Islet of Langerhans (tissue), 1 donor: ENCODE measurements at regions not wholly inside any gene's neighbourhood (a gene's known extent, or its start where the extent isn't known, plus 50 kb on each side); places are given as distances from the start of the nearest gene placed in this dataset.

Experiments used
- FAIRE-seq: peaks from one replicate; lab custom pipeline; 2011; peaks lifted over from hg19 to GRCh38; lab: Jason Lieb, UNC

- no peak for FAIRE-seq
Observed at GRCh38 chr6:23173234-23173633, 603.9 kb downstream of the HDGFL1 start.

- no peak for FAIRE-seq
Observed at GRCh38 chr6:23174781-23175361, 605.5 kb downstream of the HDGFL1 start.

DNA sequence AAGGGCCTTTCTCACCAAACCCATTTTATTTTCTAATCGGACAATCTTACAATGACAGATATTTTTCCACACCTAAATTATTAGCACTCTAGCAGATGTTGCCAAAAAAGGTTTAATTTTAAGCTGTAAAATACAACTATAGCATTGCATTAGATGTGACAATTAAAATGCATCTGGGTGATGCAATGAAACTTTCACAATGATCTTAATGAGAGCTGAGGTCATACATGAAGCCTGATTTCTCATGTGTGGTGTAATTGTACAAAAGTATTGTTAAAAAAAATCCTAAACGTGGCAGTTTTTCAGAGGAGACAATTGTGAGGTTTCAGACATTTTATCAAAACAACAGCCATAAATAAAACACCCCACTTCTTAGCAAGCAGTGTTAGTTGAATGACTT is 606.0 kb downstream of the HDGFL1 start:
- no peak for FAIRE-seq

- FAIRE-seq = no peak
Observed at GRCh38 chr6:23176471-23176870, 607.1 kb downstream of the HDGFL1 start.

DNA sequence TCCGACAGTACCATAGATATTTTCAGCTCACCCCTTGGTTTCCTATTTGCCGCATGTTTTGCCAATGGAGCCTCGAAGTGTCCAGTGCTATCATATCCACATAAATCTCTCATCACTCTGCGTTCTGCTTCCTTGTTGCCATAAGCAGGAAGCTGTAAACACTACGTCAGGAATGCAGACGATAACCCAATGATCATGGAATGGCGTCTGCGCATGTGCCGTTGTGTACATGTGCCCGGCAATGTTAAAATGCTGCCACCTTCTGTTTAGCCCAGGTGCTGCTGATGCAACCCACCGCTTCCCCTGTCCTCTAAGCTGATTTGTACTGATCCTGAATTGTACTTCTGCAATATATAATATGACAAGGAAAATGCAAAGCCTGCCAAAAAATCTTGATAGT is 607.5 kb downstream of the HDGFL1 start:
- FAIRE-seq = no peak

DNA sequence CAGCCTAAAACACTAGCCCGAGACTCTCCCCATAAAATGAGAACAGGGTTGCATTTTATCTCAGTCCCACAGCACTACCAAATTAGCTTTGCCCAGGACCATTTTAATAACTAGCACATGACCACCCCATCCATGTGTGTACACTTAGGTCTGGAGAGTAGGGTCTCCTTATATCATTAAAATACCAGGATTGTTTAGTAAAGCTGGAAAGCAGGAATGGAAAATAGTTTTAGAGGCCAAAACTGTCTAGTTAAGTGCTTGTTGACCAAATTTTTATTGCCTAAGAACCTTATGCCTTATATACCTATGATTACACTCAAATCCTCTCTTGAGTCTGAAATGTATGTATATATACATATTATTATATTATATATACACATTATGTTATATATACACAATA is 608.4 kb downstream of the HDGFL1 start:
- no peak for FAIRE-seq

DNA sequence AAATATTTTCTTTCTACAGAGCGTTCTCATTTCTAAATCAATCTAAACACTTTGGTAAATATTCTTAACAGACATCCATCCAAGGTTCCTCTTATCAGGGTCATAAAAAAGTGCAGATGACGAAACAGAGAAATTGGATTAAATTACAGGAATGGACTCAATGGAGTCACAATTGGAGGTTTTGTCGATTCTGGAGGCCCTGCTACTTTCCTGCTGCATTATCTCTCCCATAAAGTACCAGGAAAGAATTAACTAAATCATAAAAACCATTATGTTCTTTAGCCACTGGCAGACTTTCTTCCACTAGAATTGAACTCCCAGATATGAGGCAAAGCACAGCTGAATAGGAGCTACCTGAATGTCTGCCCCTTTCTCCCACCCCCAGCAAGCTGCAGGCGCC is 610.6 kb downstream of the HDGFL1 start:
- FAIRE-seq = no peak

DNA sequence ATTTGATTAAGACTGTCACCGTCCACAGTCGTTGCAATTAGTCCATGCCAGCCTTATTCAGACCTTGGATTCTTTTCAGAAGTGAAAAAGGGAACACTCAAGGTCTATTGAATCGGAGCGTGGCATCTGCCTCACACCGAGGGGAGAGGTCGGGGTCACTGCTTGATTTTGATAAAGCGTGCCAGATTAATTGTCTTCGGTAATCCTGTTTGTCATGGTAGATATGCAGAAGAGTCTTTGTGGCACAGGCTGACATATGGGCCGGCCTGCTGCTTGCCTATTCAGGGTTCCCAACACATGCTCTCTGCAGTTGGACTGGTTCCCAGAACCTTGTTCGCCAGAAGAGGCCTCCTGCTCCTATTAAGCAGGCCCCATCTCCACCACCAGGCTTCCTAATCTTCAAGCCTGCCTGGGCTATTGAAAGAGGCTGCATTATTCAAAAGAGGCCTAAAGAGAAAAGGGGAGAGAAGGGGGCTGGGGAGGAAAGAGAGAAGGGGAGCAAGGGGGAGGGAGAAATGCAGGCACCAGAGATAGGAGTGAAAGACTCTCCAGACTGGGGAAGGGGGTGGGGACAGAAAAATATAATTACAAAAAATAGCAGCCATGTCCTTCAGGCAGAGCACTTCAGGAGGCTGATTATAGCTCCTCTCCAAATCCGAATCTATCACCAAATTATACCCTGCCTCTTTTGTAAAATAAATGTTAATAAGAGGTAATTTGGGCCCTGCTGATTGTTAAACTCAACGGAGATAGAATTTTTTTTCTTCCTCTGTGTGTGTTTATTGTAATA is 611.3 kb downstream of the HDGFL1 start:
- no peak for FAIRE-seq

- FAIRE-seq = no peak
Observed at GRCh38 chr6:23181356-23182110, 612.2 kb downstream of the HDGFL1 start.

DNA sequence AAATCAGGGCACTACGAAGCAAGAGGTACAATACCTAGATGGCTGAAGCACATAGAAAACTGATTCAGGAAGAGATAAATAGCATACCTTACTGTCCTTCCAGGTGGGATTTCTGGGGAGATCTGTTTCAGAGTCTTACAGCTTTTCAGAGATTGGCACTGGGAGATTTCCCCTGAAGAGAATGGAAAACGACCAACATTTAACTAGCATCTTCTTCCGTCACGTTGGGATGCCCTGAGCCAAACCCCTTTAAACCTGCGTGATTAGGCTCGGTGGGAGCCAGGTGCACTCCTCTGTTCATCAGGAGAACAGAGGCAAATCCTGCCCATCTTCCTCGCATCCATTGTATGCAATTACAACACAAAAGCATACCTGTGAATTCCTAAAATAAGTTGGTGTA is 614.5 kb downstream of the HDGFL1 start:
- no peak for FAIRE-seq

GRCh38 chr6:23184351-23184750 is 615.0 kb downstream of the HDGFL1 start:
- FAIRE-seq = no peak

DNA sequence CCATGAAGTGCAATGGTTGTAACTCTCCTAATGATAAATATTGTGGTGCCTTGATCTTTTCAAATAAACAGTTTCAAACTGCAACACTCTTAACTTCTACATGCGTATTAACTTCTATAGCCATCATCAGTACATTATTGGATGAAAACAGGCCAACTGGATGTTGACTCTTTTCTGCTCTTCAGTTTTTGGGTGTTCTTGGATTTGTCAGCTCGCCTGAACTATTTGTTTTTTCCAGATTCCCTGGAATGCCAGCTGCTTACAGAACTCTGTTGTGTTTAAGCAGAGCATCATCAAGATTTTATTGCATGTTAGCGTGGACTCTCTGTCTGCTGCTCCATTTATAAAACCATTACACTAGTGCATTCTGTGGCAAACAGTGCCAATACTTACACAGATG is 626.1 kb downstream of the HDGFL1 start:
- FAIRE-seq = no peak

- FAIRE-seq = no peak
Observed at GRCh38 chr6:23199541-23199940, 630.2 kb downstream of the HDGFL1 start.

- no peak for FAIRE-seq
Observed at GRCh38 chr6:23200946-23201345, 631.6 kb downstream of the HDGFL1 start.

- no peak for FAIRE-seq
Observed at GRCh38 chr6:23202207-23202606, 632.8 kb downstream of the HDGFL1 start.

- FAIRE-seq = no peak
Observed at GRCh38 chr6:23212398-23212797, 643.0 kb downstream of the HDGFL1 start.

- no peak for FAIRE-seq
Observed at GRCh38 chr6:23213193-23213592, 643.8 kb downstream of the HDGFL1 start.

DNA sequence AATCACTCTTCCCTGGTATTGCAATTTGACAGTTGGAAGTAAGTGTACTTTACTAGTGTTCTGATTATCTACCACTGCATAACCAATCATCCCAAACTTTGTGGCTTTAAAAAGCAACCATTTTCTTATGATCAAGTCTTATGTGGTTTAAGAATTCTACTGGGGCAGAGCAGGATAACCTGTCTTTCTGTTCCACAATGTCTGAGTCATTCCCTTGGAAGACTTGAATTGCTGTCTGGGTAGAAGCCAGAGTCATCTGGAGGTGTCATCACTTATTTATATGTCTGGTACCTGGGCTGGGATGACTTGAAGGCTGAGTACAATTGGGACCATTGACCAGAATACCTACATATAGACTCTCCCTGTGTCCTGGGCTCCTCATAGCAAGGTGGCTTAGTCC is 644.3 kb downstream of the HDGFL1 start:
- no peak for FAIRE-seq

GRCh38 chr6:23218751-23219150 is 649.4 kb downstream of the HDGFL1 start:
- no peak for FAIRE-seq

- no peak for FAIRE-seq
Observed at GRCh38 chr6:23222724-23223123, 653.4 kb downstream of the HDGFL1 start.

- no peak for FAIRE-seq
Observed at GRCh38 chr6:23224540-23224939, 655.2 kb downstream of the HDGFL1 start.

DNA sequence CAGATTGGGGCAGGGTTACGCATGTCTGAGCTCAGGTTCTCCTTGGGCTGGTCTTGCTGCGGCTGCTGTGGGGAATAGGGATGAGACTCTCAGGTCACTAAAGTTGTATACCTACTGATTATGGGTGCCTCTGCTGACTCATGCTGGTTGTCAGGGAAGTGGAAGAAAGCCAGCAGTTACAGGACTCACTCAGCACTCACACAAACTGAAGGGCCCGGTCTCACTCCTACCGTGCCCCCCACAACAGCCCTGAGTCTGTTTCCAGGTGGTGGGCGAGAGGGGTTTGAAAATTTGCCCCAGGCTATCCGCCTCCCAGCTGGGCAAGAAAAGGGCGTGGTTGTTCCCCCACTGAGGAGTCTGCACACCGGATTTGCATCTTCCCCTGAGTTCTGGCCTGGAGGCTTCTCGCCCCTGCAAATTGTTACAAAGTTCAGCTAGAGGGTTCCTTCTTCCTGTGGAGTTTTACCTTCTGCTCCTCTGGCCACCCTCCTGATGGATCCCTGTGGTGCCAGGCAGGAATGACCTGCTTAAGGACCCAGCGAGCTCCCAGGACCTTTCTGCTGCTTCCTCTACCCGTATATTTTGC is 659.2 kb downstream of the HDGFL1 start:
- FAIRE-seq = no peak

DNA sequence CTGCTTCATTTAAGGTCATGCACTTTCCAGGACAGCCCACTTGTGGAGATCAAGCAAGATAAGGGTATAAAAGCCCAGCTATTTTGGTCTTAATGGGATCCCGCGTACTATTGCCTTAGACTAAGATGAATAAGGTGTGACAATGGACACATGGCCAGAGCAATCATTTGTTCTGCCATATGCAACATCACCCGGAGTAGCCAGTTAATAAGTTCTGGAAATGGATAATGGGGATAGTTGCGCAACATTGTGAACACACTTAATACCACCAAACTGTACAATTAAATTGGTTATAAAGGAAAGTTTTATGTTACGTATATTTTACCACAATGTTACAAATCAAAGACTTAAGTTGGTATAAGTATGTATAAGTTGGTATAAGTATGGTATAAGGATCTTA is 674.5 kb downstream of the HDGFL1 start:
- FAIRE-seq = no peak
